Embryonic facial prominence (tissue), 1 donor: ENCODE measurements at regions not wholly inside any gene's neighbourhood (a gene's known extent, or its start where the extent isn't known, plus 50 kb on each side); places are given as distances from the start of the nearest gene placed in this dataset.

Source experiments
- DNase-seq: peaks from one replicate; pipeline ENCODE4 v3.0.0-alpha.2; 2016; ENCODE audit errors: extremely low spot score

DNA sequence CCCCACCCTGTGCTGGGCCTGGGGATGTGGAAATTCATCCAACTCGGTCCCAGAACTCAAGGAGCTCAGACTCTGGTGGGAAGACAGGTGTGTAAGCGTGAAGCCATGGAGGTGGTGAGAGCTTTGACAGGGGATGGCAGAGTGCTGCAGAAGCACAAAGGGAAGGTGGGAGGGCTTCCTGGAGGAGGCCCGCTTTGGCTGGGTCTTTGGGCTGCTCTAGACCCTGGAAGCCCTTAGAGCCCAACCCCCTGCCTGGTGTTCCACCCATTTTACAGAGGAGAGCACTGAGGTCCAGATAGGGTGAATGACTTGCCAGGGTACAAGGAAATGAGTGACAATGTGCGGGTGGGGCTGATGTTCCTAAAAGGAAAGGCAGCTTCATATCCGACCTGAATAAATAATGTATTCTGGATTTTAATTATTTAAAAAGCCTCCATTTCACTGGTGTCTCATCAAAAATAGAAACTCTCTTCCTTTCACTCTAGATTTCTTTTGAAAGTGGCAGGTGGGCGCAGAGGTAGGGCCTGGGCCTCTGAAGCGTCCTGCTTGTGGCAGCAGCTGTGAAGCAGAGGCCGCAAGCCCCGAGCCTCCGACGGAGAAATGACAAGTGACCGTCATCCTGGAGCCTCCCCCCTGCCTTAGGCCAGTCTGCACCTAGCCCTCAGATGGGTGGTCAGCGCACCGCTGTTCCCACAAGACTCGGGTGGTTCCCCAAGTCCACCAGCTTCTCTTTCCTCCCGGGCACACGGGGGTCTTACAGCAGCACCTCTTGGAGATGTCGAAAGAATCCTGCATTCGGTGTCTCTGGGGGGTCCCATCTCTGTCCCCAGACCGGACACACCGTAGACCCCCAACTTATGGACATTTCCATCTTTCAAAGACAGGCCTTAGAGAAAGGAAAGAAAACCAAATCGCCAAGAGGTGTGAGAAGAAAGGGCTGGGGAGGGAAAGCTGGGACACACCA, 71.0 kb upstream of the TAF1B start:
- no peak for DNase-seq

DNA sequence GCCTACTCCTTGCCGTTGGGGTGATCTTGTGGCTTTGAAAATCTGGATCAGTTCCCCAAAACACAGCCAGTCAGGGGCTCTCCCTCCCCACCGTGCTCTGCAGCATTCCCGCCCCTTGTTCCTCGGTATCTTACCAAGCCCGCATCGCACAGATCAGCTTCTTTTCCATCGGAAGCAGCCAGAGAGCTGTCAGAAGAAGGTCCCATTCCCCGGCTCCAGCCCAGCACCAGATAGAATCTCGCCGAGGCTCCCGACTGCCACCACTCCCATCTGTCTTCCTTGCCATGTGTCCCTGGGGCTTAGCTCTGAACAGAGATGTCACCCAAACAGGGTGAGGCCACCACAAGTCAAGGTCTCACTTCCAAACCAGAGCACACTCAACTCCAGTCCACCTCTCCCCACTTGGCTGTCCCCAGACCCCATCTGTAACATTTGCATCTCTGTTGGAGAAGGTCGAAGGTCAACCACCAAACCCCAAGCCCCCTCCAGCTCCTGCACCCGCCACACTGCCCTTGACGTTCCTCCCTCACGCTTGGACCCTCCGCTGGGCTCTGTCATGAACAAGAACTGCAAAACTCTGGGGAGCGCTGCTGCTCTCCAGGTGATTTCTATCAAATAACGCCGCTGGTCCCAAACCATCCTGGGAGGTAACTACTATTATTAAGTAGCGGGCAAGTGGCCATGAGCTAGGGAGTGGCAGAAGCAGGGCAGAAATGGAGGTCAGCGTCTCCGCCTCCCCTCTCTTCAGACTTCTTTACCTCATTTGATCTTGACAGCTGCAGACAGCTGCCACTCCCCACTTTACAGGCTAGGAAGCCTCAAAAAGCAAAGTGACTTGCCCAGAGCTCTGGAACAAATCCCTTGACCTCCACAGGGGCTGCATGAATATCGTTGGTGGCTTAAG, 70.0 kb upstream of the TAF1B start:
- no peak for DNase-seq

DNA sequence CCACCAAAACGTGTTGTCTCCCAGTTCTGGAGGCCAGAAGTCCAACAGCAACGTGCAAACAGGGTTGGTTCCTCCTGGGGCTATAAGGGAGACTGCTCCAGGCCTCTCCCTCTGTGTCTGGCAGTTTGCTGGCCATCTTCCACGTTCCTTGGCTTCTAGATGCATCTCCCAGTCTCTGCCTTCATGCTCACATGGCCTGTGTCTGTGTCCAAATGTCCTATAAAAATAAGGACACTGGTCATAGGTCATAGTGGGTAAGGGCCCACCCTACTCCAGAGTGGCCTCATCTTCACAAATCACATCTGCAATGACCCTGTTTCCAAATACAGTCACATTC, 69.4 kb upstream of the TAF1B start:
- DNase-seq: no peak

DNA sequence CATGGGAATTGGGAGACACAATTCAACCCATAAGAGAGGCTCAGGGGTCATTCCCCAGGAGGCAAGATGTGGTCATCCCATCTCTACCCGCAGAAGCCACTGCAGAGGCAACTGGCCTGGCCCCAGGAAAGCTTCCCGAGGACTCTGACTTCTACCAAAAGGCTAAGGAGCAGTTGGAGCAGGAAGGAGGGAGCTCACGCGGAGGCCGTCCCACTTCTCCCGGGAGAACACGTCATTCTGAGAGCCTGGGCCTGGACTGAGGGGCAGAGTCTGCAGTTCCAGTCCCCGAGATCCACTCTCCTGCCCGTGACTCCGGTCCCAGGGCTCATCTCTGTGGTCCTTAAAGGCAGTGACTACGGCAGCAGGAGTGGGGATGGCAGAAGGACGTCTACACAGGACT, 69.0 kb upstream of the TAF1B start:
- DNase-seq: no peak

DNA sequence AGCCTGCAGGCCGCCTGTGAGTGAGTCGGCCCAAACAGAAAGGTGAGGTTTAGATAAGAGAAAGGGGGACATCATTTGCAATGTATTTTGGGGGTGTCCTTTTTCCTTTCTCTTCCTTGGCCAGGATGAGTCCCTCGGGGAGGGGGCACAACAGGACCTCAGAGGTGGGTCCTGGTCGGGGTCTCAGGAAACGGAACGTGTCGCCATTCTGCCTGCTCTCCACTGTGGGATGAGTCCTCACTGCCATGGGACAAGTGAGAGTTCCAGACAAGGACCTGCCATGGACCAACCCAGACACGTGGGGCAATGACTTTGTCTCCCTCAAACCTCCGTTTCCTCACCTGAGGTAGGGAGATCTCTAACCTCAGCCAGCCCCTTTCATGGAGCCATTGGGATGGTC, 67.9 kb upstream of the TAF1B start:
- no peak for DNase-seq

DNA sequence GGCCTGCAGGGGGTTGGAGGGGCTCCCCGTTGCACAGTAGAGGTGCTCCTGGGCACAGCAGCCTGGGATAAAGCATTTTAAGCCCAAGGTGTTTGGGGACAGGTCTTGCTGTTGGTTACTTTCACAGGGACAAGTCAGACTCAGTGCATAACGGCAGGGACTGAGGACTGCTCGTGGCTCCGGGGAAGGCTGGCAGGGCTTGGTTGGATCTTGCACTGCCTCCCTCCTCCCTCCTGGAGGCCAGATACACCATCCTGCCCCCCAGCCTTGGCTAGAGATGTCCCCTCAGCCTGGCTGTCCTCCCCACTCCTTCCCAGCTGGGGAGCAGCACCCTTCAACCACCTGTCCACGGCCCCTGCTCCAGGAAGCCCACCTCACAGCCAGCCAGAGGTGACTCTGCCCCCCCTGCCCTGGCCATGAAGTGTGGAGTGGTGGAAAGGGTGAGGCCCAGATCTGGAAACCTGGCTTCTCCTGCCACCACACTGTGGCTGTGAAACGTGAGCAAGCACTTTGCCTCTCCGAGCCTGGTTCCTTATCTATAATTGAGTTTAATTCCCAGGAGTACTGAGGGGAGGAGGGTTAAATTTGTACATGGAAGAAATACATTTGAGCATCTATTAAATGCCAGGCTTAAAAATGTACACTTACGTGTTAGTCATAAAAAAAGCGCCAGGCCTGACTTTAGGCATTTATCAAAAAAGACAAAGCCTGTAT, 67.1 kb upstream of the TAF1B start:
- DNase-seq: no peak

DNA sequence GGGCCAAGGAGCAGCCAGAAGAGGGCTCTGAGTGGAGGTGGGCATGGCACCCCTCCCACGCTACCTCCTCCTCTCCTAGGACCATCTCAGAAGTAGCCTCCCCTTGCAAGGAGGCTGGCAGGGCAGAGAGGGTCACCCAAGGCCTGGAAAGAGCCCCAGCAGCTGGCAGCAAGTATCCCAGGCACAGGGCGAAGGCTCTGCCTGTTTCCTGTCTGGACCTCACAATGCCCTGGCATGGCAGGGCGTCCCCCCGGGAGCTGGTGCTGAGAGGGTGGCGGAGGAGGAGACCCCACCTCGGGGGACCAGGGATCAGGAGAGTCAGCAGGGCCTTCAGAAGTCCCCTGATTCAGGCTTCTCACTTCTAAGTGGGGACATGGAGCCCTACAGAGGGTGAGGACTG, 66.2 kb upstream of the TAF1B start:
- no peak for DNase-seq

DNA sequence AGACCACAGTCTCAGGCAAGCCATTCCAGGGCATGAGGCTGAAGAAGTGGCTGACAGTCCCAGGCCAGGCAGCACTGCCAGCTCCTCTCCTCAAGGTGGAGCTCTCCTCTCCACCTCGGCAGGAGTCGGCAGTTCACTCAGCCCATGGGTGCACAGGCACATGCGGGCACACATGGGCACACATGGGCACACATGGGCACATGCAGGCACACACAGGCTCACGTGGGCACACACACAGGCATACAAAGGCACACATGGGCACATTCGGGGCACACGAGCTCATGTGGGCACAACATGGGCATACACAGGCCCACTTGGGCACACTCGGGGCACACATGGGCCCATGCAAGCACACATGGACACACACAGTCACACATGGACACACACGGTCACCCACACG, 65.3 kb upstream of the TAF1B start:
- no peak for DNase-seq

DNA sequence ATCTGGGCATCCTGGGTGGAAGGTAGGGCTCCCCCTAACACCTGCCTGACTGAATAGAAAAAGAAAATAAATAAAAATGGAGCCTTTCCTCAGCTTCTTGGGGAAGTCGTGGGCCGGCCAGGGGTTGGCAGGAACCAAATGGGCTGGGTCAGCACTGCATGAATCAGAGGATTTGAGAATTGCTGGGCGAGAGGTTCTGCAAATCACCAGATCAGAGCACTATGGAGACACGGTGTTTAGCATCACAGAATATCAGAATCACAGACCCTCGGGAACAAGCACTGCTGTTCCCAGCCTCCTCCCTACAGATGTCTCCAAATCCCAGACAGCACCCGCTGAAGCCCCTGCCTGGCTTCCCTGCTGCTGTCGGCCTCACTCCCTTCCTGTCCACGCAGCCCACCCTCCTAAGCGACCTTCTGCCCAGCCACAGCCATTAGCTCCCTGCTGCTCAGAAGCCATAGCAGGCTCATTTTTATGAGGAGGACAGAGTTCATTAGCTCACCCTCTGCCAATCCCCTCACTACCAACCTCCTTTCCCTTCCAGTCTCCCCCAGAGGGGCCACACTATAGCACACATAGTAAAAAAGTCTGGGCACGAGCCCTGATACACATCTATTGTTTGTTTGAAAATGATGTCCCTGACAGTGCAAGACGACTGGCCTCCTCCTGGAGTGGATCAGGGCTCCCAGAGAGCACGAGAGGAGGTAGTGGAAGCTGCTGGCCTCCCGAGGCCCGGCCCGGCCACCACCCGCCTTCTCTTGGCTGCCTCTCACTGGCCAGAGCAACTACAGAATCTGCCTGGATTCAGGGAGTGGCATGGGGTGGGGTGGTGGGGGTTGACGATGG, 64.6 kb upstream of the TAF1B start:
- no peak for DNase-seq

DNA sequence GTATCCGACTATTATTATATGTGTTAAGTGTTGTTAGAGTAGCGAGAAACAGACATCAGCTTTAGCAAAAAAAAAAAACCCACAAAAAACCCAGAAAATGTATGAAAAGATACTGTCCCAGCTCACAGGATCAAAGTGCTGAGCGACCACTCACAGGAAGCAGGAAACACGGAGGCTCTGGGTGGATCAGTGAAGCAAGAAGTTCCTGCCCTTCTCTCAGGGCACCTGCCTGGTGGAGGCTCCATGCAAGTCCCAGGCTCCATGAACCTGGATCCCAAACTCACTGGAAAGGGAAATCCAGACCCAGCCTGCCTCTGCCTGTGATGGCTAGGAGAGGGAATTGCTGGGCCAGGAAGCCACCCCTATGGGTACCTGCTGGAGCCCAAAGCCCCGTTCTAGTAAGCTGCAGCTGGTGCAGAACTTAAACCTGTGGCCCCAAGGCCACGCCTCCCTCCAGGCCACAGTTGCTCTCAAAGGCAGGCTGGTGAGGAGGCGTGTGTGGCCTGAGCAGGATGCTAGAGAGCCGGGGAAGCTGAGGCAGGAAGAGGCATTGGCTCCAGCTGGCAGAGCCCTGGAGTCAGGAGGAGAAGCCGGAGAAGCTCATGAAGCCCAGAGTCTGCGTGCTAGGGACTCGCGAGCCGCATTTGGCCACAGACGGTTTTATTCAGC, 63.5 kb upstream of the TAF1B start:
- DNase-seq: no peak

DNA sequence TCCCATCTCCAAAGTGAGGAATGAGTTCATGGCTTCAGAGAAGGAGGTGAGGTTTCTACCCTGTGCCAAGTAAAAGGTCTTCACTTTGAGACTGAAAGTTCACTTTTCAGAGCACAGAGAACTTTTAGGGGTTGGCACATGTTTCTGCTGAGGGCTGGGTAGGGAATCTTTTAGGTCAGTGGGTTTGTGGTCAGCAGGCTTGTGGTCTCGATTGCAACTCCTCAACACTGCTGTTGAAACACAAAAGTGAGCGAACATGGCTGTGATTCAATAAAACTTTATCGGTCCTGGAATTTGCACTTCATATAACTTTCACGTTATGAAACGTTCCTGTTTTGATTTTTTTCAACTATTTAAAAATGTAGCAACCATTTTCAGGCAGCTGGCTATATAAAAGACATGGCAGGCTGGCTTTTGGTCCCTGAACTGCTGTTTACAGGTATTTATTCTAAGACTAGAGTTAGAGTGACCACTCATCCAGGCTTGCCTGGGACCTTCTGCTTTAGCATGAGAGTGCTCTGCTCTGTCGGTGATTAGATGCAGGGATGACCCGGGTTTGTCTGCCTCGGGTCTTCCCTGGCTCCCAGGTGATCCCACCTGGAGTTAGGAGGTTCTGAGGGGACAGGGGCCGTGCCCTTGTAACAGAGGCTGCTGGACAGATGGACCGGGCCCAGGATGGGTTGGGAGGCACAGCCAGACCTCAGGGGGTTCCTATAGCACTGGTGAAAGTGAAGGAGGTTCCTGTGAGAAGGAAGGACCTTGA, 62.7 kb upstream of the TAF1B start:
- DNase-seq: no peak

DNA sequence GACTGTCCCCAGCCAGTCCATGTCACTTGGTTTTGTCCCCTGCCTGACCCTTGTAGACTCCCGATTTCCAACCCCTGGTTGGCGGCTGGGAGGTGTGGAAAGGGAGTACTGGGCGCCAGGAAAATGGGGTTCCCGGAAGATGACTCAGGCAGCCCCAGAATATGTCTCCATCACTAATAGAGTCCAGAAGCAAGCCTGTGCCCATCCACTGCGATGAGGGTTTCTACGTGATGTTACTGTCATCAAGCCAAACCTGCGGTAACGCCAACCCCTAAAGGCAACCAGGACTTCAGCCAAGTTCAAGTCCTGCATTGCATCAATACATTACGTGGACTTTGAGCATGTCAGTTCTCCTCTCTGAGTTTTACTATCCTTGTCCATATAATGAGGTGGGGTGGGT, 62.0 kb upstream of the TAF1B start:
- DNase-seq: no peak

DNA sequence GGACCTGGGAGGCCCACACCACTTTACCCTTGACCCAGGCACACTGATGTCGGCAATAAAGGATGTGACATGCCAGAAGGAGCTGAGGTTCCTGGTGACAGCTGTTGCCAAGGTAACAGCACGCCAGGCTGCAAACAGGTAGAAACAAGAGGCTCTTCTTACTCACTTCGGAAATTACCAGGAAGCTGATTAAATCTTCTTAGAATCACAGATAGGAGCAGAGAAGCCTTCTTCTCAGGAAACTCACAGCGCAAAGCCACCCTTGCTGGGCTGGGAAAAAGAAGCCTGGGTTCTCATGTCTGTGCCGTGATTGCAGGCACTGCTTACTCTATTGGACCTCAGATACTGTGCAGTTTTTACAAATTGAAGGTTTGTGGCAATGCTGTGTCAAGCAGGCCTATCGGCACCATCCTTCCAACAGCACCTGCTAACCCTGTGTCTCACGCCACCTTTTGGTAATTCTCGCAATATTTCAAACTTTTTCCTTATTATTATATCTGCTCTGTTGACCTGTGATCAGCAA, 61.0 kb upstream of the TAF1B start:
- no peak for DNase-seq

DNA sequence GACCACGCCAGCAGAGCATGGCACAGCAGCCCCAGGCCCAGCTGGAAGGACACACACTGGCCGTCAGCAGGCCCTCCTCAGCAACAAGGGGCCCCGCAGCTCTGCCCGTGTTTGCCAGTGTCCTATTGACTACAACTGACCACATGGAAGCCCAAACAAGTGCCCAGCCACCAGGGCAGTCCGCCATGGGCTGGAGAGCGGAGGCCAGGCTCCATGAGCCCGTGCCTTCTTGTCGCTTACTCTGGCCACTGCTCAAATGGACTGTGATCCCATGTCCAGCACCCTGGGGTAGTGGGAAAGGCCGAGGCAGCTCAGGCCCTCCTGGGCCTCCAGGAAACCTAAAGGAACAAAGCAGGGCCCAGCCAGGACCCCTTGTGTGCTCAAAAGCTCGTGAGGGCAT, 53.9 kb upstream of the TAF1B start:
- no peak for DNase-seq

DNA sequence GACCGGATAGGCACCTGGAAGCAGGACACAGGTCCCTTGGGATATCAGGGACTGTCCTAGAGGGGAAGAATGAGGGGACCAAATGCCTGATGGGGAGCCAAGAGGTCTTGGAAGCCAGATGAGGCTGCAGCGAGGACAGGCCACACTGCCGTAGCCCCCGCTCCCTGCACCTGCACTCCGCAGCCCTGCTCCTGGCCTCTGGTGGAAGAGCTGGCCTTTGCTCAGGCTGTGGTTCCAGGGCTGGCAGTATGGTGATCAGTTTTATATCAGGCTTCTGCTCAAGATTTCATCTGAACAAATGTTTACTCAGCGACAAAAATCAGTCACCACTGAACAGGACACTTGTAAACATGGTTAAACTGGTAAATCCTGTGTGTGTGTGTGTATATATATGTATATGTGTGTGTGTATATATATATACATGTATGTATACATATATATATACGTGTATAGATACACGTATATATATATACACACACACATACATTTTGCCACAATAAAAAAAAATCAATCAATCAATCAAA, 52.5 kb upstream of the TAF1B start:
- DNase-seq: no peak

DNA sequence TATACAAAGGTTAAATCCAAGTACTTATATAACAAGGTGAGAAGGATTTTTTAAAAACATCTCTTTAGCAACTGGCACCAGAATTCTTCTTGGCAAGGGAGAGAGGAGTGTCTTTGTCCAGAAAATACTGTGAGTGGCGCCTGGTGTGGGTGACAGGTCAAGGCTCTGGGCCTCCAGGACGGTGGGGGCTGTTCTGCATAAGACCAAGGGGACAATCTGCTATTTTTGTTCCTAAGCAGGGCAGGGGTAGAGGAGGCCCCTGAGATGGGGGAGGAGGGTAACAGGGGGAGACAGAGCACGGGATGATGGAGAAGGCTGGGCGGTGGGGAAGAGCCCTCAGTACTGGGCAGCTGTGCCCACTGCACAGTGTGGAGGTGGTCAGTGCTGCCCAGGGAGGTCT, 51.6 kb upstream of the TAF1B start:
- DNase-seq: no peak

DNA sequence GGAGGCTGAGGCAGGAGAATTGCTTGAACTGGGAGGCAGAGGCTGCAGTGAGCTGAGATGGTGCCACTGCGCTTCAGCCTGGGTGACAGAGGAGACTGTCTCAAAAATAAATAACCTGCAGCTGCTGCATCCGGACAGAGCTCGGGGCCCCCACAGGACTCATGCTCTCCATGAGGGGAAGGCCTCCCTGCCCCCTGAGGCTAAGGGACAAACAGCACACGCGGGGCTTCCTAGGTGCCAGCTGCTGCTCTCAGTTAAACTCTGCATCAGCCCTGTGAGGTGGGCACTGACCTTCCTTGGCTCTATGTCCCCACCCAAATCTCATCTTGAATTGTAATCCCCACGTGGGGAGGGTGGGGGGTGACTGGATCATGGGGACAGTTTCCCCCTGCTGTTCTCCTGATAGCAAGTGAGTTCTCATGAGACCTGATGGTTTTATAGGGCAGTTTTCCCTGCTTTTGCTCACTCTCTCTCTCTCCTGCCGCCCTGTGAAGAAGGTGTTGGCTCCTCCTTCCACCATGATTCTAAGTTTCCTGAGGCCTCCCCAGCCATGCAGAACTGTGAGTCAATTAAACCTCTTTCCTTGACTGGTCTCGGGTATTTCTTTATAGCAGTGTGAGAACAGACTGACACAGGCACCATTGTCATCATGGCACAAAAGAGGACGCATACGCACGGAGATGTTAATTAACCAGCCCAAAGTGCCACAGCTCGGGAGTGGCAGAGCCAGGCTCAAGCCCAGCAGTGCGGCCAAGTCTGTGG, 49.9 kb upstream of the TAF1B start:
- no peak for DNase-seq
